ENCODE measurements at regions not wholly inside any gene's neighbourhood (a gene's known extent, or its start where the extent isn't known, plus 50 kb on each side); places are given as distances from the start of the nearest gene placed in this dataset.

DNA sequence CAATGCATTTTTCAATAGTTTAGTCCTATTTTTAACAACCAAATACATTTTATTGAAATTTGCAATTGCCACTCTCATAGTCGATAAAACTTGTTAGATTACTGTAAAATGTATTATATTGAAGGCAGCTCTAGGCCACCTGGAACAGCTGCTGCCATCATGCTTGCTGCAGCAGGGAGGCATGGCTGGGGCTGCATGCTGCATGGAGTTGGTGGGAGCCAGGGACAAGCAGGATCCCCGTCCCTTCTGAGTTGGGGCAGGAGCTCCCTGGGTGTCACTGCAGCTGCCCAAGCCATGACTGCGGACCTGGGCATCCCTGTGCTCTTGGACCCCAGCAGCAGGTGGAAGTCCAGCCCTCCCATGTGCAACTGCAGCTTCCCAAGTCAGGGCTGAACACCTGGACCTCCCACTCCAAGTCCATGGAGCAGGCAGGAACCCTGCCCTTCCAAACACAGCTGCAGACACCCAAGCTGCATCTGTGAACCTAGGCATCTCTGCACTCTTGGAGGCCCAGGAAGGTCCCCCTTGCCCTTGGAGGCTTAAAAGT is 742.0 kb downstream of the ZBBX start:
- H4K20me1 ChIP-seq (ENCODE audit: control insufficient read depth, insufficient read depth, low read length, poor library complexity, severe bottlenecking) = no peaks in the 10 kb centered on the region
- H3K27me3 ChIP-seq (replicated peaks in 1 of 4; ENCODE audit: control extremely low read depth in 1 of 4, control insufficient read depth in 3 of 4, insufficient read depth in 4 of 4, low read length in 3 of 4) = no peaks in the 10 kb centered on the region
- no peaks in the 10 kb centered on the region for H3K4me1 ChIP-seq (ENCODE audit: control insufficient read depth in 2 of 2, insufficient read depth in 2 of 2, low read length in 2 of 2)
- intact Hi-C loops (cut with micrococcal nuclease) = no loop called here
- no peak overlapping the region for H3K27ac ChIP-seq (ENCODE audit: low read length in 2 of 2)
- no peak overlapping the region for H3K9ac ChIP-seq (ENCODE audit: low read length)
- Mint-ChIP-seq H3K9me3 (ENCODE audit: insufficient read depth) (no peaks in the 10 kb centered on the region), H3K4me3 (no peak overlapping the region), H3K27ac (no peak overlapping the region), H3K27me3 (no peaks in the 10 kb centered on the region), H3K4me1 (no peaks in the 10 kb centered on the region)
- POLR2A ChIA-PET = no interaction called here
- ATAC-seq (ENCODE audit: low read depth) (no peak), DNase-seq (no peak)
- CTCF ChIA-PET = no interaction called here
- WGBS (ENCODE audit: insufficient coverage) = 86% methylated on average over 2 of the region's 3 CpGs
- H3K9me3 ChIP-seq (ENCODE audit: control extremely low read depth in 1 of 3, control insufficient read depth in 2 of 3, insufficient read depth in 1 of 3, low read length in 2 of 3) = peaks cover 0 to 12% (median 2%) of the 10 kb centered on the region in 3 donors
- H3K36me3 ChIP-seq (replicated peaks in 1 of 2; ENCODE audit: control extremely low read depth in 1 of 2, control insufficient read depth in 1 of 2, extremely low read depth in 1 of 2, insufficient read depth in 2 of 2, low read length in 1 of 2) = no peaks in the 10 kb centered on the region
- no peaks in the 10 kb centered on the region for H3K79me2 ChIP-seq (ENCODE audit: control insufficient read depth, insufficient read depth, low read length)
- H3K4me2 ChIP-seq (replicated peaks; ENCODE audit: low read depth, low read length, poor library complexity, severe bottlenecking) = no peak overlapping the region
- H2AFZ ChIP-seq (ENCODE audit: insufficient read depth, low read depth, low read length, poor library complexity, severe bottlenecking) = no peak overlapping the region
- no peak for TF ChIP-seq EZH2 (IDR thresholded peaks at IDR 0.05; ENCODE audit: borderline replicate concordance, insufficient read depth, low read depth, low read length, poor library complexity, severe bottlenecking)
- TF ChIP-seq, protein P1, sequence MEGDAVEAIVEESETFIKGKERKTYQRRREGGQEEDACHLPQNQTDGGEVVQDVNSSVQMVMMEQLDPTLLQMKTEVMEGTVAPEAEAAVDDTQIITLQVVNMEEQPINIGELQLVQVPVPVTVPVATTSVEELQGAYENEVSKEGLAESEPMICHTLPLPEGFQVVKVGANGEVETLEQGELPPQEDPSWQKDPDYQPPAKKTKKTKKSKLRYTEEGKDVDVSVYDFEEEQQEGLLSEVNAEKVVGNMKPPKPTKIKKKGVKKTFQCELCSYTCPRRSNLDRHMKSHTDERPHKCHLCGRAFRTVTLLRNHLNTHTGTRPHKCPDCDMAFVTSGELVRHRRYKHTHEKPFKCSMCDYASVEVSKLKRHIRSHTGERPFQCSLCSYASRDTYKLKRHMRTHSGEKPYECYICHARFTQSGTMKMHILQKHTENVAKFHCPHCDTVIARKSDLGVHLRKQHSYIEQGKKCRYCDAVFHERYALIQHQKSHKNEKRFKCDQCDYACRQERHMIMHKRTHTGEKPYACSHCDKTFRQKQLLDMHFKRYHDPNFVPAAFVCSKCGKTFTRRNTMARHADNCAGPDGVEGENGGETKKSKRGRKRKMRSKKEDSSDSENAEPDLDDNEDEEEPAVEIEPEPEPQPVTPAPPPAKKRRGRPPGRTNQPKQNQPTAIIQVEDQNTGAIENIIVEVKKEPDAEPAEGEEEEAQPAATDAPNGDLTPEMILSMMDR (IDR thresholded peaks at IDR 0.05) = no peak
- H3K4me3 ChIP-seq (ENCODE audit: control extremely low read depth in 1 of 5, extremely low read depth in 1 of 5, insufficient read depth in 1 of 5, low read depth in 2 of 5, low read length in 4 of 5) = no peak overlapping the region

- Histone ChIP-seq H3K4me3 (ENCODE audit: control extremely low read depth in 1 of 5, extremely low read depth in 1 of 5, insufficient read depth in 1 of 5, low read depth in 2 of 5, low read length in 4 of 5) (no peak overlapping the region), H4K20me1 (ENCODE audit: control insufficient read depth, insufficient read depth, low read length, poor library complexity, severe bottlenecking) (no peaks in the 10 kb centered on the region), H2AFZ (ENCODE audit: insufficient read depth, low read depth, low read length, poor library complexity, severe bottlenecking) (no peak overlapping the region), H3K4me1 (ENCODE audit: control insufficient read depth in 2 of 2, insufficient read depth in 2 of 2, low read length in 2 of 2) (no peaks in the 10 kb centered on the region), H3K79me2 (ENCODE audit: control insufficient read depth, insufficient read depth, low read length) (no peaks in the 10 kb centered on the region), H3K4me2 (replicated peaks; ENCODE audit: low read depth, low read length, poor library complexity, severe bottlenecking) (no peak overlapping the region), H3K27me3 (replicated peaks in 1 of 4; ENCODE audit: control extremely low read depth in 1 of 4, control insufficient read depth in 3 of 4, insufficient read depth in 4 of 4, low read length in 3 of 4) (no peaks in the 10 kb centered on the region), H3K27ac (ENCODE audit: low read length in 2 of 2) (no peak overlapping the region), H3K9me3 (ENCODE audit: control extremely low read depth in 1 of 3, control insufficient read depth in 2 of 3, insufficient read depth in 1 of 3, low read length in 2 of 3) (peaks cover 0 to 12% (median 3%) of the 10 kb centered on the region in 3 donors), H3K9ac (ENCODE audit: low read length) (no peak overlapping the region), H3K36me3 (replicated peaks in 1 of 2; ENCODE audit: control extremely low read depth in 1 of 2, control insufficient read depth in 1 of 2, extremely low read depth in 1 of 2, insufficient read depth in 2 of 2, low read length in 1 of 2) (no peaks in the 10 kb centered on the region)
- DNase-seq = no peak
- TF ChIP-seq, protein P1 (IDR thresholded peaks at IDR 0.05) = no peak
- no peak for TF ChIP-seq EZH2 (IDR thresholded peaks at IDR 0.05; ENCODE audit: borderline replicate concordance, insufficient read depth, low read depth, low read length, poor library complexity, severe bottlenecking)
- Mint-ChIP-seq H3K27ac (no peak overlapping the region), H3K9me3 (ENCODE audit: insufficient read depth) (no peaks in the 10 kb centered on the region), H3K27me3 (no peaks in the 10 kb centered on the region), H3K4me3 (no peak overlapping the region), H3K4me1 (no peaks in the 10 kb centered on the region)
- intact Hi-C loops (cut with micrococcal nuclease) = no loop called here
- ChIA-PET POLR2A (no interaction called here), CTCF (no interaction called here)
- WGBS (ENCODE audit: insufficient coverage) = no CpG with 5 or more reads among the region's 4 CpGs
- no peak for ATAC-seq (ENCODE audit: low read depth)
These were observed 745.9 kb downstream of the ZBBX start for GRCh38 chr3:166634091-166634746.
